CD4-positive, alpha-beta T cell treated with Interleukin-6 at 100 ng/mL for 8 hours (primary cell): ENCODE measurements at regions not wholly inside any gene's neighbourhood (a gene's known extent, or its start where the extent isn't known, plus 50 kb on each side); places are given as distances from the start of the nearest gene placed in this dataset.
A peak's percentile ranks its signal among the peaks of the same experiment; 100 is the strongest.
"Not testable (repeated sequence)": the region's sequence is repeated elsewhere in the genome, so short reads cannot be mapped to it uniquely, and the experiment has no call there.

ENCODE experiments used
- DNase-seq: peaks from one replicate; pipeline ENCODE4 v3.0.0-alpha.2; 2020; ENCODE audit warnings: mixed read lengths, low spot score

- DNase-seq = no peak
Measured at GRCh38 chr5:40353442-40353841, 326.3 kb upstream of the PTGER4 start.

- no peak for DNase-seq
Measured at GRCh38 chr5:40347981-40348725, 331.6 kb upstream of the PTGER4 start.

DNA sequence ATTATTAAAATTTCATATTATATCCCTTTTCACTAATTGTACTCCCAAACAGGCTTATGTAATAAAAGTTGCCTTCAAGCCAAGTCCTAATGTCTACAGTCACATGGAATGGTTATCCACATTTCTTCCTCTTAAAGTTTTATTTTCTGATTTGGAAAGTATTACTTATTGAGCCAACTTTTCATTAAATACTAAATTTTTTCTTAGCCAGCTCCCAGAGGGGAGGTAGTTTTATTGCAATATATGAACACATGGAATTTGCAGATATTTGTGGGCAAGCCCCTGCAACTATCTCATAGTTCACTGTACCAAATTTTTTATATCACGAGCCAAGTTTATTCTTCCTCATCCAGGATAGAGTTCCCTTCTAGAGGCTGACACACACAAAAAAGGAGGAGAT is 332.8 kb upstream of the PTGER4 start:
- DNase-seq = no peak

- DNase-seq = not testable (repeated sequence)
Measured at GRCh38 chr5:40338434-40338833, 341.3 kb upstream of the PTGER4 start.

DNA sequence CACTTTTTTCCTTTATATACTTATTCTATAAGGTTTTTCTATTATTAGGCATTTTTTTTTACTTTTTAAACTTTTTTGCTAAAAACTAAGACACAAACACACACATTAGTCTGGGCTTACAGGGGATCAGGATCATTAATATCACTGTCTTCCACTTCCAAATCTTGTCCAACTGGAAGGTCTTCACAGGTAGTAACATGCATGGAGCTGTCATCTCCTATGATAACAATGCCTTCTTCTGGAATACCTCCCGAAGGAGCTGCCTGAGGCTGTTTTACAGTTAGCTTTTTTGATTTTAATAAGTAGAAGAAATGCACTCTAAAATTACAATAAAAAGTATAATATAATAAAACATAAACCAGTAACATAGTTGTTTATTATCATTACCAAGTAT is 345.5 kb upstream of the PTGER4 start:
- no peak for DNase-seq

DNA sequence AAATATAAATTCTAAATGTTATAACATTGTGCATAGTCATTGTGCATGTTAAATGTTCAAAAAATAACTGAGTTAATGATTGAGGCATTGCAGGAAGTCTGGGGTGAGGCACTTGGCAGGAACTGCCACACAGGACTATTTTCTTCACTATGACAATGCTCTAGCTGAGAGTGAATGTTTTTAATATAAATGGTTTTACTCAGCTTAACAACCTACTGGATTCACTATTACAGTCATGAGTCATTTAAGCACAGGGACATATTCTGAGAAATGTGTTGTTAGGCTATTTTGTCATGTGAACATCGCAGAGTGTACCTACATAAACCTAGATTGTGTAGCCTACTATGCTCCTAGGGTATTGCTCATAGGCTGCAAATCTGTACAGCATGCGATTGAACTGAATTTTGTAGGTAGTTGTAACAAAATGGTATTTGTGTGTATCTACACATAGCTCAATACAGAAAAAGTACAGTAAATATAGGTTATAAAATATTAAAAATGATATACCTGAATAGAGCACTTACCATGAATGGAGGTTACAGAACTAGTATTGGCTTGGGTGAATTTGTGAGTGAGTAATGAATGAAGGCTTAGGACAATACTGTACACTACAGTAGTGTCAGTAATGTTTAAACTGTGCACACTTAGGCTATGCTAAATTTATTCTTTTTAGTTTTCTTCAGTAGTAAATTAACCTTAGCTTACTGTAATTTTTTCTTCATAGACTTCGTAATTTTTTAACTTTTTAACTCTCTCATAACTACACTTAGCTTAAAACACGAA is 346.1 kb upstream of the PTGER4 start:
- DNase-seq = peak; percentile 30

GRCh38 chr5:40332970-40333369 is 346.7 kb upstream of the PTGER4 start:
- no peak for DNase-seq

DNA sequence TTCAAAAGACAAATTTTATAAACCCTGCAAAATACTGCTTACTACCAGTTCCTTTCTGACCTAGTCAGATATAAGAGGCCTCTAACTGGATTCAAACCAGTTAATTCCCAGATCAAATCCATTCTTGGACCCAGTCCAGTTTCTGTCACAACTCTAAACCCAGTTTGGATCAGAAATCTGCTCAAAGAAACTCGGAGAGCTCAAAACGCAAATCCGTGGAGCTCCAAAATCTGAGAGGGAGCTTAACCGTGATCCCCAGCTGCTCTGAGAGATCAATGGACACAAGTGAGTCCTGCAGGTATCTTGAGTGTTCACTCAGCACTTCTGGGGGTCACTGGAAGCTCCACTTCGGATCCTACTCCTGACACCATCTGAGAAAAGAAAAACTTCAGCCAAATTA is 348.1 kb upstream of the PTGER4 start:
- no peak for DNase-seq

DNA sequence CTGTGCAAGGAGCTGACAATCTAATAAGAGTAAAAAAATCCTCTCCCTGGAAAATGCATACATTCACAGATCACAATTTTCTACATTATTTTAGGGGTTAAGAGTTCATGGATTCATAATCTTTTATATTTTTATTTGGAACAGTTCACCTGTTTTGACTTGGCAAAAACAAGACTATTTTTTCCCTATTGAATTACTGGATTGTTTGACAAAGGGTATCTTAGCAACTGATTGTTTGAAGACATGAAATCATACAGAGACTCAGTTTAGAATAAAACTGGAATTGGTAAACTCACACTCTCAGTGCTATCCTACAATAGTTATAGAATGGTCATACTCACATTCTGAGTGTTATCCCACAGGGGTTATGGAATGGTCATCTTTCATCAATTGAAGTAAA is 358.2 kb upstream of the PTGER4 start:
- no peak for DNase-seq

DNA sequence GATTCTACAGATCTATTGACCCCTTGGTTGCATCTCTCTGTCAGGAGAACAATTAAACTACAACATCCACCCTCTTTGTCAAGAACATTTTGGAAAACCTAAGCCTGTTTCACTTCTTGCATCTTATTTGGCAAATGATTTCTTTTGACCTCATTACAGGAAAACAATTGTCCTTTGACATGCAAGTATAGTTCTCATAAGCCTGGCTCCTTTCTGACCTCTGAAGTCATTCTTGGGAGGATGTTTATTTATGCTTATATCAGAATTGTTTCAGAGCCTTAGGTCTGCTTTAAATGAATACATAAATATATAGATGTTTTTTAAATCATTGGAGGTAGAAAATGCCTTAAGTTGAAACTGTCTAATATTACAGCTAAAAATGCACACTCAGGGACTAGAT is 361.3 kb upstream of the PTGER4 start:
- no peak for DNase-seq

- no peak for DNase-seq
Measured at GRCh38 chr5:40317023-40317422, 362.7 kb upstream of the PTGER4 start.

GRCh38 chr5:40315126-40315525 is 364.6 kb upstream of the PTGER4 start:
- no peak for DNase-seq

DNA sequence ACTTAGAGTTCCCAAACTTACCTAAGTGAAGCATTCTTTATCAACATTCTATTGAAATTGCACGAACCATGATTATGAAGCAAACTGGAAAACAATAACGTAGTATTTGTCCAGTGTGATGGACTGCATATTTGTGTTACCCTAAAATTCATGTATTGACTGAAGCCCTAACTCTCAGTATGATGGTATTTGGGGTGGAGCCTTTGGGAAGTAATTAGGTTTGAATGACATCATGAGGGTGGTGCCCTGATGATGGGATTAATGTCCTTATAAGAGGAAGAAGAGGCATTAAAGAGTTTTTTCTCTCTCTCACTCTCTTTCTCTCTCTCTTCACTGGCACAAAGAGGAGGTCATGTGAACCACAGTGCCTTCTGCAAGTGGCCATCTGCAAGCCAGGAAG is 365.4 kb upstream of the PTGER4 start:
- DNase-seq = no peak

GRCh38 chr5:40312205-40312604 is 367.5 kb upstream of the PTGER4 start:
- no peak for DNase-seq

- DNase-seq = no peak
Measured at GRCh38 chr5:40309851-40310250, 369.9 kb upstream of the PTGER4 start.

- DNase-seq = no peak
Measured at GRCh38 chr5:40308867-40309266, 370.8 kb upstream of the PTGER4 start.

DNA sequence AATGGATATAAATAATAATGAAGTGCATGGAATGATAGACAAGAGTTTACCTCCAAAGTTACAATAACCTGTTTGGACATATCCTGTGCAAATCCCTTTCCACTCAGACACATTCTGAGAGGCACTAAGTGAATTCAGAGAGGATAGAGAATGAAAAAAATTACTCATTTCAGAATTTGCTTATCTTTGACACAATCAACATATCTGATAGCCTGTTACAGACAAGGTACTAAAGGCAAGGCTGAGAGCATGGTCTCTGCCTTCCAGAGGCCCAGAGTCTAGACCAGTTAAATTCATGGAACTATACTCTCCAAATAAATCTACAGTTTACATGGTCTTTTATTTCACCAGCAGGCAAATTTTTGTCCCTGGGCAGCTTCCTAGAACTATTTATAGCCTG is 371.8 kb upstream of the PTGER4 start:
- DNase-seq = no peak

GRCh38 chr5:40306869-40307487 is 372.7 kb upstream of the PTGER4 start:
- no peak for DNase-seq

DNA sequence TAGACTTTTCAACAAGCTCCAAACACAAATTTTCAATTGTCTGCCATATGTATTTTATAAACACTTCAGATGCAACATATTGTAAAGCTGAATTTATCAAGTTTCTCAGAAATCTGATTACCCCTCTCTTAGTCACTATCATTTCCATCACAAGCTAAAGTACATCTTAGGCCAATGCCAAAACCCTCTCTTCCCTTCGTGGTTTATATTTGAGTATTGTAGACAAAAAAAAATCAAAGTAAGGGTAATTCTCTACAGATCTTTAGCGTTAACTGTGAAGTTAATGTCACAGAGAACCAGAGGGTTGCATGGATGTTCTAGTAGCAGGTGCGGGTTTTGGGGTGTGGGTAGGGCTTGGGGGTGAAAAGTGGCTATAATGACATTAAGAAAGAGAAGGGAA is 387.7 kb upstream of the PTGER4 start:
- no peak for DNase-seq

DNA sequence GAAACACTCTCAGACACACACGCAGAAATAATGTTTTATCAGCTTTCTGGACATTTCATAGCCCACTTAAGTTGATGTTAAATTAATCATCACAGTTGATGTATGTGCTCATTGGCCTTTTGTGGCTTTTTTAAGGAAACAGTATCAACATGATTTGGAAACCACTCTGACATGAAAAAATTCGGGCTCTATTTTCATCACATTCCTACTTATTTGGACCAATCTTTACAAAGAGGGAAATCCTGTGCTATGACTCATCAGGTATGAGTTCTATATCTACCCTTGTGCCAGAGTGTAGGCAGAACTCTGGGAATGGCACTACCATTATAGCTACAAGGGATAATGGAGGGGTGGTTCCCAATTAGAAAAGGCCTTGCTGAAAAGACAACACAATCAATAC is 388.4 kb upstream of the PTGER4 start:
- DNase-seq = no peak

GRCh38 chr5:40288800-40289485 is 390.8 kb upstream of the PTGER4 start:
- DNase-seq = no peak

DNA sequence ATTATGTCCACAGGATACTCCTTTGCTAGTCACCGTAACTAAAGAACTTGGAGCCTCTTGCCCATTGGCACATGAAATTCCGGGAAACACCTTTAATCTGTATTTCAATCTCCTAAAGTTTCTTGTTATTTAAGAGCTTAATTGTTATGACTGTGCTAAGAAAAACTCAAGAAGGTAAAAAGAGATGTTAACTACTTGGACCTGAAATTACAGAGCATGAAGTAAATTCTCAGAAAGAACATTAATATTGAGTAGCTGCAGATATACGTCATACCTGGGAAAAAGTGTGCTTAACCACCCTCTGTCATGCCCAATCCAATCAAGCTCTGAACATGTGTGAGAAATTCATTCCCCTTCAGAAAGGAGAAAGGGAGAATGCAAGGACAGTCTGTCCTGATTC is 394.9 kb upstream of the PTGER4 start:
- DNase-seq = no peak

DNA sequence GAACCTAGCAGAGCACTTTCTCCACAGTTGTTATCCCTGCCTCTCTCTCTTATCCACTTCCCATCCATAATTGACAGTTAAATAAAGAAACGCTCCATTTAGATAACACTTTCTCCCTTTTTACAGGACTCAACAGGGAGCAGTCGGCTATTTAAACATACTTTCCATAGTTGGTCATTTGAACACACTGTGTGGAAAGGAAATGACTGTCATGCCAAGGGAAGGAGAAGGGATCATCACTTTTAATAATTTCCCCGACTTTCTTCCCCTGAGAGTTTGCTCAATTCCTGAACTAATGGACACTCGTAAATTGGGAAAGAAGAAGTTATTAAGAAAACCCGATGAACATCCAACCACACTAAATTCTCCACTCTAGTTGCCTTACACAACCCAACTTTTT is 400.8 kb upstream of the PTGER4 start:
- DNase-seq = no peak
